ENCODE measurements at regions not wholly inside any gene's neighbourhood (a gene's known extent, or its start where the extent isn't known, plus 50 kb on each side); places are given as distances from the start of the nearest gene placed in this dataset.

DNA sequence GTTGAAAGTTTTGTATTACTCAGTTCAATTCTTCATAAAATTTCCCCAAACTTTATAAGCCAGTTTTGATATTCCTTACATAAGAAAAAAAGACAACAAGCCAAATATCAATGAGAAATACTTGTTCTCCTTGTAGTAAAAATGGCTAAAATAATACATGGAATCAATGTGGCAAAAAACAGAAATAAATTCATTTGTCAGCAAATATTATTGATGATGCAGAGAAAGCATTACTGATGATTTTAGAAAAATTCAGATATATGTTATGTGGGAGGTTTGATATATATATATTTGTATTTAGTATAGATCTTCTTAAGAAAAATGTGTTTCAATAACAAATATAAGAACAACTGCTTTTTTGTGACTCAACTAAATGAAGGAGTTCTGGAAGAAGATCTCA, 127.0 kb upstream of the PUM3 start:
- Histone ChIP-seq H3K4me1 (replicated peaks; ENCODE audit: insufficient read depth) (no peaks in the 10 kb centered on the region), H3K27me3 (ENCODE audit: insufficient read depth, low read depth) (no peaks in the 10 kb centered on the region), H3K4me2 (no peak overlapping the region), H3K4me3 (no peak overlapping the region), H3K9me3 (ENCODE audit: insufficient read depth, low read depth) (no peaks in the 10 kb centered on the region), H3K79me2 (ENCODE audit: low read depth) (no peaks in the 10 kb centered on the region), H4K20me1 (ENCODE audit: insufficient read depth) (no peaks in the 10 kb centered on the region), H3K9me2 (ENCODE audit: insufficient read depth) (no peaks in the 10 kb centered on the region), H3K27ac (no peak overlapping the region), H3K36me3 (ENCODE audit: low read depth) (no peaks in the 10 kb centered on the region), H3F3A (ENCODE audit: insufficient read depth, low read depth) (no peaks in the 10 kb centered on the region), H2AFZ (no peak overlapping the region)
- TF ChIP-seq, protein P1, sequence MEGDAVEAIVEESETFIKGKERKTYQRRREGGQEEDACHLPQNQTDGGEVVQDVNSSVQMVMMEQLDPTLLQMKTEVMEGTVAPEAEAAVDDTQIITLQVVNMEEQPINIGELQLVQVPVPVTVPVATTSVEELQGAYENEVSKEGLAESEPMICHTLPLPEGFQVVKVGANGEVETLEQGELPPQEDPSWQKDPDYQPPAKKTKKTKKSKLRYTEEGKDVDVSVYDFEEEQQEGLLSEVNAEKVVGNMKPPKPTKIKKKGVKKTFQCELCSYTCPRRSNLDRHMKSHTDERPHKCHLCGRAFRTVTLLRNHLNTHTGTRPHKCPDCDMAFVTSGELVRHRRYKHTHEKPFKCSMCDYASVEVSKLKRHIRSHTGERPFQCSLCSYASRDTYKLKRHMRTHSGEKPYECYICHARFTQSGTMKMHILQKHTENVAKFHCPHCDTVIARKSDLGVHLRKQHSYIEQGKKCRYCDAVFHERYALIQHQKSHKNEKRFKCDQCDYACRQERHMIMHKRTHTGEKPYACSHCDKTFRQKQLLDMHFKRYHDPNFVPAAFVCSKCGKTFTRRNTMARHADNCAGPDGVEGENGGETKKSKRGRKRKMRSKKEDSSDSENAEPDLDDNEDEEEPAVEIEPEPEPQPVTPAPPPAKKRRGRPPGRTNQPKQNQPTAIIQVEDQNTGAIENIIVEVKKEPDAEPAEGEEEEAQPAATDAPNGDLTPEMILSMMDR (conservative IDR thresholded peaks at IDR 0.05), result no peak
- no peak for TF ChIP-seq EZH2 (IDR thresholded peaks at IDR 0.05; ENCODE audit: low read depth)
- ChIA-PET CTCF (no interaction called here), POLR2A (ENCODE audit: unreplicated experiment) (no interaction called here)
- no TSS peak for BruUV-seq (replicated peaks)
- DNase-seq, result no peak
- intact Hi-C loops (cut with micrococcal nuclease; ENCODE audit: unreplicated experiment), result loop anchor here (5.0 kb wide), 1 partner anchor 596 kb away; no protein-coding TSS in a partner anchor

DNA sequence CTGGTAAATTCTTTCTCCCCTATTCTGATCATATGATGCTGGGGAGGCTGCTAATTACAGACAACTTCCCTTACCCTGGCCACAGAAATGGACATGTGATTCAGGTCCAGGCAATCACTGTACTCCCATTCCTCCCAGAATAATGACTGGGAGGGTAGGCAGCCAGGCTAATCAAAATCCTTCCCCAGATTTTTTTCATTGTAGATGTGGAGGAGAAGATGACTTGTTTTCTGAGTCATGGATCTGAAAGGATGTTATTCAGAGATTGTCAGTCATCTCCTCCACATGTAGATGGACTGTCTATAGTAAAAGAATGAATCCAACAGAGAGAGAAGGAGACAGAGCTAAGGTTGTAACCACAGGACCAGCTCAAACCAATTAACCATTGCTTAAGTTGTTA, 123.9 kb upstream of the PUM3 start:
- no peaks in the 10 kb centered on the region for H4K20me1 ChIP-seq (ENCODE audit: insufficient read depth)
- intact Hi-C loops (cut with micrococcal nuclease; ENCODE audit: unreplicated experiment), result no loop called here
- no peaks in the 10 kb centered on the region for H3F3A ChIP-seq (ENCODE audit: insufficient read depth, low read depth)
- no peaks in the 10 kb centered on the region for H3K36me3 ChIP-seq (ENCODE audit: low read depth)
- TF ChIP-seq, protein P1 (conservative IDR thresholded peaks at IDR 0.05), result no peak
- no peak for TF ChIP-seq EZH2 (IDR thresholded peaks at IDR 0.05; ENCODE audit: low read depth)
- H3K4me1 ChIP-seq (replicated peaks; ENCODE audit: insufficient read depth), result no peaks in the 10 kb centered on the region
- no TSS peak for BruUV-seq (replicated peaks)
- H3K9me2 ChIP-seq (ENCODE audit: insufficient read depth), result no peaks in the 10 kb centered on the region
- H3K4me2 ChIP-seq, result no peak overlapping the region
- no peak overlapping the region for H3K27ac ChIP-seq
- POLR2A ChIA-PET (ENCODE audit: unreplicated experiment), result no interaction called here
- no peaks in the 10 kb centered on the region for H3K27me3 ChIP-seq (ENCODE audit: insufficient read depth, low read depth)
- H3K9me3 ChIP-seq (ENCODE audit: insufficient read depth, low read depth), result no peaks in the 10 kb centered on the region
- no peak for DNase-seq
- H3K79me2 ChIP-seq (ENCODE audit: low read depth), result no peaks in the 10 kb centered on the region
- CTCF ChIA-PET, result no interaction called here
- H3K4me3 ChIP-seq, result no peak overlapping the region
- no peak overlapping the region for H2AFZ ChIP-seq

DNA sequence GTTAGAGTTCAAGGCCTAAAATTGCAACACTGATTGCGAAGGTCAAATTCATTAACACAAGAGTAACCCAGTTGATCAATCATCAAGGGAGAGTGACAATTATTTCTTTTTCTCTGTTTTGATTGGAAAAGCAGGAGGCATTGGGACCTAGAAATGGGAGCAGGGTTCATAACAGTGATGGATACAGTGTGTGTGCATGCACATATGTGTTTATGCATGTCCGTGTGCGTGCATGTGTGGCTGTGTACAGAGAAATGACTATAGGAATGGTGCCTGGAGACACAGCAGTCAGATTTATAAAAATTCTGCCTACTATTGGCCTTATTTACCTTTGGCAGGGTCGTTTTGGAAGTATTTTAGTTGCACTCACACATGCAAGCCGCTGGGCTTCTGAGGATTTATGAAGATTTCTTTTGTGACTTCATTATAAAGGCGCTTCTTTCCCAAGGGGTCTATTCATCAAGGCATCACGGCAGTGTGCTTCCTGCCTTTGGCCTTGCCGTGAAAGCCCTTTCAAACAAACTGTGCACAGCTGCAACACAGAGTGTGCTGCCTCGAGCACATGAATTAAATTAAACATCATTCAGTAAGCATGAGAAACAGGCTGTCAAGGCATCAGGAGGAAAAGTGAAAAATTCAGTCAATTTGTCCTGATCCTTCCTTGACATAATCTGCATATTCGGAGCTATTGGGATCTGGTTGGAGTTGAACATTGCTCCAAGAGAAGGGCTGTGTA, 122.8 kb upstream of the PUM3 start:
- BruUV-seq (replicated peaks), result no TSS peak
- intact Hi-C loops (cut with micrococcal nuclease; ENCODE audit: unreplicated experiment), result no loop called here

More for the DNA sequence above, 122.8 kb upstream of the PUM3 start:
- H2AFZ ChIP-seq, result no peak overlapping the region
- no peaks in the 10 kb centered on the region for H3K4me1 ChIP-seq (replicated peaks; ENCODE audit: insufficient read depth)
- CTCF ChIA-PET, result no interaction called here
- no peaks in the 10 kb centered on the region for H3K36me3 ChIP-seq (ENCODE audit: low read depth)
- no peaks in the 10 kb centered on the region for H3K9me3 ChIP-seq (ENCODE audit: insufficient read depth, low read depth)
- H3K27me3 ChIP-seq (ENCODE audit: insufficient read depth, low read depth), result no peaks in the 10 kb centered on the region
- H3K4me2 ChIP-seq, result no peak overlapping the region
- H3F3A ChIP-seq (ENCODE audit: insufficient read depth, low read depth), result no peaks in the 10 kb centered on the region
- H3K79me2 ChIP-seq (ENCODE audit: low read depth), result no peaks in the 10 kb centered on the region
- TF ChIP-seq, protein P1 (conservative IDR thresholded peaks at IDR 0.05), result no peak
- TF ChIP-seq EZH2 (IDR thresholded peaks at IDR 0.05; ENCODE audit: low read depth), result no peak
- H3K4me3 ChIP-seq, result no peak overlapping the region
- no peak overlapping the region for H3K27ac ChIP-seq
- POLR2A ChIA-PET (ENCODE audit: unreplicated experiment), result no interaction called here
- H3K9me2 ChIP-seq (ENCODE audit: insufficient read depth), result no peaks in the 10 kb centered on the region
- H4K20me1 ChIP-seq (ENCODE audit: insufficient read depth), result no peaks in the 10 kb centered on the region
- no peak for DNase-seq

All from PC-9 (cell line).